SK-MEL-5 (cell line): ENCODE measurements at regions not wholly inside any gene's neighbourhood (a gene's known extent, or its start where the extent isn't known, plus 50 kb on each side); places are given as distances from the start of the nearest gene placed in this dataset.
"Not testable (repeated sequence)": the region's sequence is repeated elsewhere in the genome, so short reads cannot be mapped to it uniquely, and the experiment has no call there.

Source experiments
- DNase-seq: peaks from one replicate; pipeline ENCODE4 v3.0.0-alpha.2; 2016; ENCODE audit warnings: low read depth, low spot score
- in situ Hi-C: cut with HindIII; loops from 2 replicates; pipeline ENCODE4 v1.10.0; 2016; ENCODE audit warnings: low sequenced_read_pairs, high pct_unique_total_duplicates, low pct_unique_long_range_greater_than_20kb

DNA sequence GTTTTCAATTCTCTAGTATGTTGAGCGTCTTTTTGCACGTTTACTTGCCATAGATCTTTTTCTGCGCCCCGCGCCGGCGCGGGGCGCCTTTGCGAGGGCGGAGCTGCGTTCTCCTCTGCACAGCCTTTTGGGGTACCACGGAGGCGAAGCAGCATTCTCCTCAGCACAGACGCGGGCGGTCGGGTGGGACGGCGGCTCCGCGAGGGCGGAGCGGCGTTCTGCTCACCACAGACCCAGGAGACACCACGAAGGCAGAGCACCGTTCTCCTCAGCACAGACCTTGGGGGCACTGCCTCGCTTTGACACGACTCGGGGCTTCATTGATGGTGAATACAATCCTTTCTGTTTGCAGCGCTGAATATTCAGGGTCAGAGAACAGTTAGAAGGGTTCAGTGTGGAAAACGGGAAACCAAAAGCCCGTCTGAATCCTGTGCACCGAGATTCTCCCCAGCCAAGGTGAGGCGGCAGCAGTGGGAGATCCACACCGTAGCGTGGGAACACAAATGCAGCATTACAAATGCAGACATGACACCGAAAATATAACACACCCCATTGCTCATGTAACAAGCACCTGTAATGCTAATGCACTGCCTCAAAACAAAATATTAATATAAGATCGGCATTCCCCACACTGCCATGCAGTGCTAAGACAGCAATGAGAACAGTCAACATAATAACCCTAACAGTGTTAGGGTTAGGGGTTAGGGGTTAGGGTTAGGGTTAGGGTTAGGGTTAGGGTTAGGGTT, 190.7 kb upstream of the VIPR2 start:
- DNase-seq = peak; percentile 9
- in situ Hi-C loops = not testable (repeated sequence)

DNA sequence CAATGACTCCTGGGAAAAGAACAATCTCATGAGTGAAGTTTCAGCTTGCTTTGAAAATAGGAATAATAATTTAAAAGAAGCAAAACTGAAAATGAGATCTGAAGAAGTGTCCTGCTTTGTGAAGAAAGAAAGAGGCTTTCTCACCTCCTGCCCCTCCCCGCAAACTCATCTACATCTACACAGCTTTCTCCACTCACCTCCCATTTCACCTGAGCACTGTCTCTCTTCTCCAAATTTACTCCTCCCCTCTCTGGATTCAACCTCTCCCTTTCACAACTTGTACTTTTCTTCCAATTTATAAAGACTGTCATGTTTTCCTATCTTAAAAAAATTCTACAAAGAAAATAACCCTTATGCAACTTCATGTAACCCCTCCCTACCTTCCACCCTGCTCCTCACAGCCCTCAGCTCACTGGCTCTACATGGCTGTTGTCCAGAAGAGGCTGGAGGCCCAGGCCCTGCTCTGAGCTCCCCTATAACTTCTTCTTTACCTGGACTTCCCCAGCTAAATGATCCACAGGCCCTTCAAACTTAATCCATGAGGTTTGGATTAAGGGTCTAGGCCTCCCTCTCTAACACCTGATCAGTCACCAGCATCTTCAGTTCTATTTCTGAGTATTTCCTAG, 188.3 kb upstream of the VIPR2 start:
- in situ Hi-C loops = not testable (repeated sequence)

DNA sequence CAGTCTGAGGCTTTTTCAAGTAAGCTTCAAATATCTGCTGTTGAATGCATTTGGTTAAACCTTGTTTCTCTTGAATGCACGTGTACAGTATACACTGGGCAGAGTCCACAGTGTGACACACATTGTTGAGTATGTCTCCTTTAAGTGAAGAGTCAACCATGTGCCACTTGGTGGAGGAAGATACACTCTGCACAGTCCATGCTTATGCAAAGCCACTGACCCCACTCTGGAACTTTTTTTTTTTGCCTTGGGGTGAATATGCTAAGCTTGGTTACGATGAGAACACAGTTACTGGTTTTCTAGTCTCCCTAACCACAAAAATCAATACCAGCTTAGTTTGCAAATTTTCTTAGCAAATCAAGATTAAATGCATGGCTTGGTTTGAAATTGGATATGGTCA, 186.8 kb upstream of the VIPR2 start:
- in situ Hi-C loops = no loop called here

More for the DNA sequence above, 188.3 kb upstream of the VIPR2 start:
- DNase-seq = not testable (repeated sequence)

DNA sequence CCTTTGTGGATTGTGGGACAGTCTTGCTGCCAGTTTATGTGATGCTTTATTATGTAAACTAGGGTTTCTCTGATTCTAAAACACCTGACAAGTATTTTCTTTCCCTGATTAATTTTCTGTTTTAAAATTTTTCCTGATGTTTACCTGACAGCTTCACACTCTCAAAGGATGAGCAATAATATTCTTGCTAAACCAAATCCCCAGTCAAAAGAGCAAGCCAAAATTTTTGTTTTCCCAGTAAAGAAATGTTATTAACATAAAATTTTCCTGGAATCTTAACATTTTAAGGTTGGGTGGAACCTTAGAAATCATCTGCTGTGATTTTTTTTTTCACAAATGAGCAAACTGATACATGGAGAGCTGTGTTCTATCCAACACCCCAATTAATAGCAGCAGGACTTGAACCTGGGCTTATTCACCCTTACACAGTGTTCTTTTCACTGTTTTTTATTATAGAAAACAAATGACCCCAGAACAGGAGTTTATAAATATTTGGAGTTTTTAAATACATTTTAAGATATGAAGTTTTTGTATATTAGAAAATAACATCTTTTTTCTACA, 185.2 kb upstream of the VIPR2 start:
- no peak for DNase-seq
- in situ Hi-C loops = no loop called here

More for the DNA sequence above, 186.8 kb upstream of the VIPR2 start:
- DNase-seq = no peak

DNA sequence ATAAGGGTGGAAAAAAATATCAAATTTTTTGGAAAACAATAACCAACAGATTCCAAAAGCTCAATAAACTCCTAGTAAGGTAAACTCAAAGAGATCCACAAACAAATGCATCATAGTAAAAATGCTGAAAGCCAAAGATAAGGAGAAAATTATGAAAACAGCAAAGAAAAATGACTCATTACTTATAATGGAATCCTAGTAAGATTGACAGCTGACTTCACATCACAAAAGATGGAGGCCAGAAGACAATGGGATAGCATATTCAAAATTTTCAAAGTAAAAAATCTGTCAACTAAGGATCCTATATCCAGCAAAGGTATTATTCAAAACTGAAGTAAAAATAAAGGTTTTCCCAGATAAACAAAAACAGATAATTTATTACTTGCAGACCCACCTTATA, 183.4 kb upstream of the VIPR2 start:
- DNase-seq = no peak
- in situ Hi-C loops = no loop called here

DNA sequence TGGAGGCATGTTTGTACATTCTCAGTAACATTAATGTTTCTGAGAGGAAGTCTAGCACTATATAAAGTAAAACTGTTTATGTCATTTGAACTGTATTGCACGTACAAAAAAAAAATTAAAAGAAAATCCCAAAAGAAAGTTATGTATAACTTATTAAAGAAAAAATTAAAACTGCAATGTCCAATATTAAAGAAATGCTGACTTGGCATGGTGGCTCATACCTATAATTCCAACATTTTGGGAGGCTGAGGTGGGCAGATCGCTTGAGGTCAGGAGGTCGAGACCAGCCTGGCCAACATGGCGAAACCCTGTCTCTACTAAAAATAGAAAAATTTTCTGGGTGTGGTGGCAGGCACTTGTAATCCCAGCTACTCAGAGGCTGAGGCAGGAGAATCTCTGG, 178.7 kb upstream of the VIPR2 start:
- no peak for DNase-seq
- in situ Hi-C loops = no loop called here

DNA sequence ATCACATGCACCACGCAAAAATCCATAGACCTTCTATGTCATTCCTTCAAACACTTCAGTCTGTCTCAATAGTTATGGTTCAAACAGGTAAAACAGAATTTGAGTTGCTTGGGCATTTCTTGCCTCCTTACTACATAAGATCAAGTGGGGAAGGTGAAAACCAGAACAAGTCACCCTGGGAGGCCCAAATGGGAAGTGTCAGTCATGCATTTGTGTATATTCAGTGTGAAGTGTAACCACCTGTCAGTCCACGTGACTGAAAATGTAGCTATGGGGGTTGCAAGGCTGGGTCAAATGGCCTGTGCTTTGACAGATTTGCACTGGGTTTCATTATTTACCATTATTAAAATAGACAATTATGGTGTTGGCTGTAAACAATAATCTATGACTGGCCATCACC, 176.6 kb upstream of the VIPR2 start:
- in situ Hi-C loops = no loop called here

DNA sequence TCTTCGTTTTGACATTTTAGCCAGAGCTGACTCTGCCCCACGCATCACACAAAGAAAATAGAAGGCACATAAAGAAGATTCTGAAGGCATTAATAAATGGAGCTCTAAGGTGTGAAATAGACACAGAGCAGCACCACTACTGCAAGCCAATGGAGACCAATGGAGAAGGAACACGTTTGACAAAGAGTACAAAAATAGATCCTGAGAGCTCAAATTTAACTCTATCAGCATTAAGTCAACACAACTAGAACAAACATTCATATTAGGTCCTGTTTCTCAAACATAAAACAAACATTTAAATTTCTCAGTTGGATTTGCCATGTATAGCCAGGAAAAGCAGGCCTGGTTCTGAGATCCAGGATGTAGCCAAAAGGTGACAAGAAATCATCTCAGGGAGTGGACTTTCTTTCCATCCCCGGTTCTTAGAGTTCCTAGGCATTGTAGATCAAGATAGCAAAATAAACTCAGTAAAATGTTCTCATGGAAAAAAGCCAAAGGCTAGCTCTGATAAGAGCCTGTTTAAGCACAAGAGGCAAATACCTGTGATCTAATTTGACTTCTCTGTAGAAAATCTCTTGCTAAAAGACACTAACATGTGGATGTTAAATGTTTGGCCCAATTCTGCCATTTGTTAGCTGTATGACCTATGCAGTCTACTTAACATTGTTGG, 174.2 kb upstream of the VIPR2 start:
- in situ Hi-C loops = no loop called here
- DNase-seq = no peak

More for the DNA sequence above, 176.6 kb upstream of the VIPR2 start:
- no peak for DNase-seq

DNA sequence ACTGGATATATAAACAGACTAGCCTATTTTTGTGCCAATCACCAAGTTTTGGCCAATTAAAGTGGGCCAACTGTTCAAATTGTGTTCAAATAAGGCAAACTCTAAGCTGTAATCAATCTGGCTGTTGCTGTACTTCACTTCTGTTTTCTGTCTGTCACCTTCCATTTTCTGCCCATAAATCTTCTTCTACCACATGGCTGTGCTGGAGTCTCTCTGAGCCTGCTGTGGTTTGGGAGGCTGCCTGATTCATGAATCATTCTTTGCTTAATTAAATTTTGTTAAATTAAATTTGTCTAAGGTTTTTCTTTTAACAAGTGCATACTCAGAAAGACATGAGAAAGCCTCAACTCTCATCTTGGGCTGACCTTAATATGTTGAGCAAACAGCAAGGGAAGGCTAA, 172.6 kb upstream of the VIPR2 start:
- in situ Hi-C loops = no loop called here
- peak; percentile 34 for DNase-seq

DNA sequence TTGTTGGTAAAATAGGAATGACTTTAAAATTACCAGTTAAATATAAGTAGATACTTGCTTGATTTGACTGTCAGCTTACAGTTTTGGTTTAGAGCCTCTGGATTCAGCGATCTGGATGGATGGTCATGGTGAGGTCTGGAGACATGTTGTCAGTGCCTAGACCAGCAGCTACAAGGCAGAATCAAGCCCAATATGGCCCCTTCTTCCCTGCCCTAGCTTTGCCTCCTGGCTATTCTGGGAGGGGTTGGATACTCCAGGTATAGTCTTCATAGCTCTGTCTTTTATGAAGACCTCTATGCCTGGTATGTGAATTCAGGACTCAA, 166.5 kb upstream of the VIPR2 start:
- in situ Hi-C loops = no loop called here

DNA sequence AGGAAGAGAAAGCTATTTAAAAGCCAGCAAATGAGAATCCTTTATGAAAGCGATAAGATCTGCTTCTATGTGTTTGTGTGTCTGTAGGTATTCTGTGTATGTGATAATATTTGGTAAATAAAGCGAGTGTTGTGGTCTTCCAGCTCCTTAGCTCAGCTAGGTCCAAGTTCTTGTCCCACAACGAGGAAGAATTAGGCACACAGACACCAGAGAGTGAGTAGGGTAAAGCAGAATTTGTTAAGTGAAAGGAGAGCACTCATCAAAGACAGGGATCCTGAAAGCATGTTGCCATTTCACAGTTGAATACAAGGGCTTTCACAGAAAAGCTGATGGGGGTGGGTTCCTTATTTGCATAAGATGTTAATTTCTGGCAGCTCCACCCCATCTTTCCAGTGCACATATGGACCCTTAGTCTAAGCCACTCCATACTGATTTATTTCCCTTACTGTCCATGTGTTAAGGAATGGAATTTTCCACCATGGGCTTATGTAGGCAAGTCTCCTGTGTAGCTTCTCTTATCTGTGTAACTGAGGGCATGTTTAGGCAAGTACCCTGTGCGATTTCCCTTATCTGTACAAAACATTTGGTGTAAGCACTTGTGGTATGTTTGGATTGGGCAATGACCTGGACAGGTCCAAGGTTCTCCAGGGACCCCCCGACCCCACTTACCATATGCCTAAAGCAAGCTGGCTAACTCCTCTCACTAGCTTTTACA, 165.9 kb upstream of the VIPR2 start:
- in situ Hi-C loops = no loop called here
- no peak for DNase-seq

More for the DNA sequence above, 166.5 kb upstream of the VIPR2 start:
- DNase-seq = no peak

DNA sequence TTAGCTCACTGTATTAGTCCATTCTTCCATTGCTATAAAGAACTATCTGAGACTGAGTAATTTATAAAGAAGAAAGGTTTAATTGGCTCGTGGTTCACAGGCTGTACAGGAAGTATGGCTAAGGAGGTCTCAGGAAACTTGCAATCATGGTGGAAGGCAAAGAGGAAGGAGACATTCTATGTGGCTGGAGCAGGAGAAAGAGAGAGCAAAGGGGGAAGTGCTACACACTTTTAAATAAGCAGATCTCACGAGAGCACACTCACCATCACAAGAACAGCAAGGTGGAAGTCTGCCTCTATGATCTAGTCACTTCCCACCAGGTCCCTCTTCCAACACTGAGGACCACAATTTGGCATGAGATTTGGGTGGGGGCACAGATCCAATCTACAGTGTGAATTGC, 164.5 kb upstream of the VIPR2 start:
- in situ Hi-C loops, DNase-seq: not testable (repeated sequence)

DNA sequence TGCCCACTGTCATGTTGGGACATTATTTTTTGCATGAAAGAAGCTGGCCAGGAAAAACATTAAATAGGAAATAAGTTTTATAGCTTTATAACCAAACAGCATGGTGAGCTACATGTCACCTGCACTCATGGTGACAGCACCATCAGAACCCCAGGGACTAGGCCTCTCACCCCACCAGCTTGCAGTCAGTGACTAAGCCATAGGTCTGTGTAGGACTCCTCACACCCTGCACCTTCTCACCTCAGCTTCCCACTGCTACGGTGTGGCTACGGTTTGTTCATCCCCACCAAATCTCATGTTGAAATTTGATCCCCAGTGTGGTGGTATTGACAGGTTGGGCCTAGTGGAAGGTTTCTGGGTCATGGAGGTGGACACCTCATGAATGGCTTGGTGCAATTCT, 161.3 kb upstream of the VIPR2 start:
- no peak for DNase-seq
- in situ Hi-C loops = no loop called here

DNA sequence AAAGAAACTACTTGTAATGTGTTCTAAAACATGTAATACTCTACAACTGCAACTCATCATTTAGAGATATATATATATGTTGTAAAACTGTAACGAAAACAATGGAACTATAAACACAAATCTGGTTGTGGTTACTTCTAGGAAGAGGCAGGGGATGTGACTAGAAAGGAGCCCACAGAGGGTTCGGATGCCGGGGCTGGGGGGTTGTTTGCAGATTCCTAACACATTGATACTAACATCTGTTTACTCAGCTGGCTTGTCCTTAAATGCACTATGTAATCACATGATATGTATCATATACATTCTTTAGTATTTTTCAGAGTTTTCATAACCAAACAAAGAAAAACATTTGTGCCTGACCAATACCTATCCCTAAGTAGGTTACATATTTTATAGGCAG, 160.5 kb upstream of the VIPR2 start:
- in situ Hi-C loops = not testable (repeated sequence)

DNA sequence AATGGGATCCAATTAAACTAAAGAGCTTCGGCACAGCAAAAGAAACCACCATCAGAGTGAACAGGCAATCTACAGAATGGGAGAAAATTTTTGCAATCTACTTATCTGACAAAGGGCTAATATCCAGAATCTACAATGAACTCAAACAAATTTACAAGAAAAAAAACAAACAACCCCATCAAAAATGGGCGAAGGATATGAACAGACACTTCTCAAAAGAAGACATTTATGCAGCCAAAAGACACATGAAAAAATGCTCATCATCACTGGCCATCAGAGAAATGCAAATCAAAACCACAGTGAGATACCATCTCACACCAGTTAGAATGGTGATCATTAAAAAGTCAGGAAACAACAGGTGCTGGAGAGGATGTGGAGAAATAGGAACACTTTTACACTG, 158.8 kb upstream of the VIPR2 start:
- DNase-seq, in situ Hi-C loops: not testable (repeated sequence)

More for the DNA sequence above, 160.5 kb upstream of the VIPR2 start:
- not testable (repeated sequence) for DNase-seq

DNA sequence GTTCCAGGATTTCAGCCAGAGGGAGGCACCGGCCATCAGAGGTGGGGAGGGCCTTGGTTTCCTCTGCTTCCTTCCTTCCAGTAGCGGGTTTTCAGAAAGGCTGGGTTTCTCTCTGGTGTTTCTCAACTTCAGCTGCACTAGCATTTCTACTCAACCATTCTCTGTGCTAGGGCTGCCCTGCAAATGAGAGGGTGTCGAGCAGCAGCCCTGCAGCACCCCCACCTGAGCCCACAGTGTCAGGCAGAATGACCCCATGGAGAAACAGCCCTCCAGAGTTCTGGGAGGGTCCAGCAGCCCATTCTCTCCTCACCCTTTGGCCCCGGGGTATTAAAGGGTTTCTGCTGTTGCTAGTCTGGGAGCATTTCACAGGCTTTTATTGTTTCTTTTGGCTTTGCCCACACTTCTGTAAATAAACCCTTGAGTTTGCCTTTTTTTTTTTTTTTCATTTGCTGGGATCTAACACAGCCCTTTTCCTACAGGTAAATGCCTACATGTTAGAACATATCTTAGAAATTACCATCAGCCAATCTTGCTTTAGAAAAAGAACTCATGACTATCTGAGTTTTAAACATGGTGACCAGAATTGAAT, 151.5 kb upstream of the VIPR2 start:
- in situ Hi-C loops = no loop called here
- DNase-seq = no peak

DNA sequence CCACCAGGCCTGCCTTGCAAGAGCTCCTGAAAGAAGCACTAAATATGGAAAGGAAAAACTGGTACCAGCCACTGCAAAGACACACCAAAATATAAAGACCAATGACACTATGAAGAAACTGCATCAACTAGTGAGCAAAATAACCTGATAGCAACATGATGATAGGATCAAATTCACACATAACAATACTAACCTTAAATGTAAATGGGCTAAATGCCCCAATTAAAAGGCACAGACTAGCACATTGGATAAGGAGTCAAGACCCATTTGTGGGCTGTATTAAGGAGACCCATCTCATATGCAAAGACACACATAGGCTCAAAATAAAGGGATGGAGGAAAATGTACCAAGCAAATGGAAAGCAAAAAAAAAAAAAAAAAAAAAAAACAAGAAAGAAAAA, 141.8 kb upstream of the VIPR2 start:
- DNase-seq, in situ Hi-C loops: not testable (repeated sequence)

DNA sequence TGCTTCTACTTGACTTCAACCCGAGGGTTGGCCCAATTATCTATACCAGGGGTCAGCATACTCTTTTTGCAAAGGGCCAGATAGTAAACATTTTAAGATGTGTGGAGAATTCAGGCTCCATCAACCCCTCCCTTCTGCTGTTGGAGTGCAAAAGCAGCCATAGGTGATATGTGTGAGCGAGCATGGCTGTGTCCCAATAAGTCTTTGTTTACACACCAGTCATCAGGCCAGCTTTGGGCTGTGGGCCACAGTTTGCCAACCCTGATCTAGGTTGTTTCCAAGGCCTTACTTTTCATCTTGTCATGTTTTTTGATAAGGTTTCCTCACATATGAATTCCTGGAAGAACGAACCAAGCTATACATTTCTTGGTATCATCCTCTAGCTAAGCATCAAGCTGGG, 136.9 kb upstream of the VIPR2 start:
- in situ Hi-C loops = no loop called here

More for the DNA sequence above, 136.9 kb upstream of the VIPR2 start:
- no peak for DNase-seq
